GM12865 (cell line): ENCODE measurements at regions not wholly inside any gene's neighbourhood (a gene's known extent, or its start where the extent isn't known, plus 50 kb on each side); places are given as distances from the start of the nearest gene placed in this dataset.

Experiments used
- DNase-seq: peaks from one replicate; pipeline ENCODE4 v3.0.0; 2010; ENCODE audit warnings: low read depth
- H3K4me3 ChIP-seq: 2 replicates; pipeline ENCODE4 v1.5.1; 2011; ENCODE audit warnings: mild to moderate bottlenecking, low read depth, low read length, control low read depth
- CTCF ChIP-seq: IDR thresholded peaks from 2 replicates; pipeline ENCODE4 v1.5.1; 2011; ENCODE audit warnings: low read length, control low read depth, low read depth, inconsistent platforms; ENCODE audit not compliant: insufficient read depth; ENCODE audit errors: missing control alignments

- no peak for DNase-seq
- no peak for TF ChIP-seq CTCF
- H3K4me3 ChIP-seq: no peak overlapping the region
Measured at GRCh38 chr5:104785097-104785496, 1222.5 kb upstream of the NUDT12 start.

GRCh38 chr5:104774372-104774771 is 1211.8 kb upstream of the NUDT12 start:
- no peak overlapping the region for H3K4me3 ChIP-seq
- no peak for TF ChIP-seq CTCF
- DNase-seq: no peak

GRCh38 chr5:104764197-104764596 is 1201.6 kb upstream of the NUDT12 start:
- TF ChIP-seq CTCF: no peak
- no peak overlapping the region for H3K4me3 ChIP-seq
- no peak for DNase-seq

GRCh38 chr5:104763216-104763615 is 1200.6 kb upstream of the NUDT12 start:
- no peak overlapping the region for H3K4me3 ChIP-seq
- no peak for DNase-seq
- TF ChIP-seq CTCF: no peak

- no peak for DNase-seq
- no peak overlapping the region for H3K4me3 ChIP-seq
- TF ChIP-seq CTCF: no peak
Measured at GRCh38 chr5:104757915-104758314, 1195.3 kb upstream of the NUDT12 start.

GRCh38 chr5:104755806-104756205 is 1193.2 kb upstream of the NUDT12 start:
- TF ChIP-seq CTCF: no peak
- H3K4me3 ChIP-seq: no peak overlapping the region
- no peak for DNase-seq

GRCh38 chr5:104754311-104754995 is 1191.9 kb upstream of the NUDT12 start:
- DNase-seq: no peak
- TF ChIP-seq CTCF: no peak

More at GRCh38 chr5:104754311-104754995, 1191.9 kb upstream of the NUDT12 start:
- no peak overlapping the region for H3K4me3 ChIP-seq
